Effector memory CD8-positive, alpha-beta T cell (primary cell): ENCODE measurements at regions not wholly inside any gene's neighbourhood (a gene's known extent, or its start where the extent isn't known, plus 50 kb on each side); places are given as distances from the start of the nearest gene placed in this dataset.

Source experiments
- ATAC-seq: fragments of 150-1000 bp; cut with Tn5 transposase; replicated peaks from 2 replicates; pipeline ENCODE4 v1.10.0; 2021; ENCODE audit warnings: mild to moderate bottlenecking, moderate library complexity
- DNase-seq, 3 experiments: peaks; one replicate each; pipeline ENCODE4 v3.0.0; 2021
- H3K27ac Mint-ChIP-seq, 2 donors: one replicate each; pipeline ENCODE4 v1.8.0; 2022; ENCODE audit warnings: mild to moderate bottlenecking in 2 of 2, mixed read lengths in 2 of 2, moderate library complexity in 2 of 2
- H3K27me3 Mint-ChIP-seq, 2 donors: one replicate each; pipeline ENCODE4 v1.8.0; 2022; ENCODE audit warnings: mixed read lengths in 2 of 2
- H3K36me3 Mint-ChIP-seq: one replicate; pipeline ENCODE4 v1.8.0; 2022; ENCODE audit warnings: mild to moderate bottlenecking, moderate library complexity, mixed read lengths; ENCODE audit not compliant: insufficient read depth
- H3K4me1 Mint-ChIP-seq, 2 donors: one replicate each; pipeline ENCODE4 v1.8.0; 2022; ENCODE audit warnings: low read depth in 2 of 2, mixed read lengths in 2 of 2
- H3K4me3 Mint-ChIP-seq, 2 donors: one replicate each; pipeline ENCODE4 v1.8.0; 2022; ENCODE audit warnings: mild to moderate bottlenecking in 2 of 2, mixed read lengths in 2 of 2, moderate library complexity in 2 of 2
- H3K9me3 Mint-ChIP-seq, 2 donors: one replicate each; pipeline ENCODE4 v1.8.0; 2022; ENCODE audit warnings: mixed read lengths in 2 of 2

DNA sequence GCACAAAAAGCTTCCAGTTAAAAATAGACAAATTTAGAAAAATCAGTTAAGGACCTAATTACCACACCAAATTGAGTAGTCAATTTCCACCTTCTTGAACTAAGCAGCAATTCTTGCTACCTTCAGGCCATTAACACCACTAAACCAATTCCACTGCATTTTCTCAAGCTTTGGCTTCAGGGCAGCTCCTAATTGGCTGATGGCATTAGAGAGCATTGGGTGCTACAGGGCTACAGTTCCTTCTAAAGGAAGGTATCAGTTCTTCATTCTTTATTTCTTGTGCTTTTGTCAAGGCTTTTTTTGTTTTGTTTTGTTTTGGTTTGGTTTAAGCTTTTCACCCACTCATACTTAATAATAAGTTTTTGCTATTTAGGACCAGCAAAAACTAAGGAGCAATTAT, 90.2 kb upstream of the FAM241A start:
- ATAC-seq, result no peak
- peaks cover 9 to 20% of the 10 kb centered on the region in 2 donors for H3K27me3 Mint-ChIP-seq
- H3K9me3 Mint-ChIP-seq, result no peaks in the 10 kb centered on the region
- no peak for DNase-seq
- H3K36me3 Mint-ChIP-seq, result peaks cover 3% of the 10 kb centered on the region
- H3K4me3 Mint-ChIP-seq, result no peak overlapping the region
- H3K4me1 Mint-ChIP-seq, result no peaks in the 10 kb centered on the region
- no peak overlapping the region for H3K27ac Mint-ChIP-seq

DNA sequence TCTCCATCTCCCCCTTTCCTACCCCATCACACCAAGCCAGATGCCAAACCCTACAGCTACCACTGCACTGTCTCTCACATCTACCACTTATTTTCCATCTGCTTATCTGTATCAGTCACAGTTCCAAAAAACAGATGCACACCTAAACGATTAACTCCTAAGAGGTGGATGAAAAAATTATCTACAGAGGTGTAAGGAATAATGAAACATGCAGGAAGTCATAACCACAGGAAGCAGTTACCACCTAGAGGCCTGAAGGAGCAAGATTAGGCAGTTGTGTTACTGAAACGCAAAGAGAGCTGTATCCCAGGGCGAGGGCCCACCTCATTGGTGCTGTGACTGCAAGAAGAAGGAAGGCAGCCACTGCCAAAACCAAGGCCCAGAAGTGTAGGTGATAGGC, 87.8 kb upstream of the FAM241A start:
- Mint-ChIP-seq H3K9me3 (no peaks in the 10 kb centered on the region), H3K36me3 (peaks cover under 1% of the 10 kb centered on the region), H3K27ac (no peak overlapping the region), H3K4me1 (no peaks in the 10 kb centered on the region), H3K4me3 (no peak overlapping the region), H3K27me3 (peaks cover 19 to 31% of the 10 kb centered on the region in 2 donors)
- DNase-seq (no peak), ATAC-seq (no peak)

DNA sequence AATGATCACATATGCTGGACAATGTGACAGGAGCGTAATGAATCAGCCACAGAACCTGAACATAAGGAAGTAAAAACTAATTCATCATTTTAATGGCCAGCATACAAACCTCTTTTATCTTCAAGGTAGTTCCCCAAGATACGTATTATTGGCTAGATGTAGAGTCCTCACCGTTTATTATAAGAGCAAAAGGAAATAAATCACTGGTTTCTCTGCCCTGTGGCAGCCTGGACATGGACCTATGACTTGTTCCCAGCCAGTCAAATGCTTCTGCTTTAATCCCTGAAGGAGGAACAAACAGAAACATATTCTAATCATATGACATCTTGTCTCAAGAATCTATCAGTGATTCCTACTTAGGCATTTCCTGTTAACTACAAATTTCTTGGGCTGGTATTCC, 86.8 kb upstream of the FAM241A start:
- Mint-ChIP-seq H3K27me3 (peaks cover 19 to 31% of the 10 kb centered on the region in 2 donors), H3K27ac (no peak overlapping the region), H3K4me3 (no peak overlapping the region), H3K9me3 (no peaks in the 10 kb centered on the region), H3K36me3 (no peaks in the 10 kb centered on the region), H3K4me1 (no peaks in the 10 kb centered on the region)
- ATAC-seq (no peak), DNase-seq (no peak)

DNA sequence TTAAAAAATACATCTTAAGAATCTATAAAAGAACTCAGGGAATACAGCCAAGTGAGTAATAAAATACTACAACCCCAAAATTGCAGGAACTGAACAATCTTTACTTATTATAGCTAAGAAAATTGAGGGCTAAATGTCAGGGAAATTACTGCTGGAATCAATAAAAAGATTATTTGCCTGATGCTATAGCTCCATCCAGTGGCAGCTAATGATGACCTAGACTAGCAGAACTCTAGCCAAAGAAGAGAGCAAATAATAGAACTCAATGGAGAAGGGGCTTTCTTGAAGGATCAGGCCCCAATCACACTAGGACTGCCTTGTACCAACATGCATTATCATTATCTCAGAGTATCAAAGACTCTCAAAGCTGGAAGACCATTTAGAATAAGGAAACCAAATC, 85.0 kb upstream of the FAM241A start:
- H3K4me1 Mint-ChIP-seq, result no peaks in the 10 kb centered on the region
- no peak overlapping the region for H3K4me3 Mint-ChIP-seq
- ATAC-seq (no peak), DNase-seq (no peak)
- no peaks in the 10 kb centered on the region for H3K36me3 Mint-ChIP-seq
- no peak overlapping the region for H3K27ac Mint-ChIP-seq
- peaks cover 26 to 31% of the 10 kb centered on the region in 2 donors for H3K27me3 Mint-ChIP-seq
- no peaks in the 10 kb centered on the region for H3K9me3 Mint-ChIP-seq

DNA sequence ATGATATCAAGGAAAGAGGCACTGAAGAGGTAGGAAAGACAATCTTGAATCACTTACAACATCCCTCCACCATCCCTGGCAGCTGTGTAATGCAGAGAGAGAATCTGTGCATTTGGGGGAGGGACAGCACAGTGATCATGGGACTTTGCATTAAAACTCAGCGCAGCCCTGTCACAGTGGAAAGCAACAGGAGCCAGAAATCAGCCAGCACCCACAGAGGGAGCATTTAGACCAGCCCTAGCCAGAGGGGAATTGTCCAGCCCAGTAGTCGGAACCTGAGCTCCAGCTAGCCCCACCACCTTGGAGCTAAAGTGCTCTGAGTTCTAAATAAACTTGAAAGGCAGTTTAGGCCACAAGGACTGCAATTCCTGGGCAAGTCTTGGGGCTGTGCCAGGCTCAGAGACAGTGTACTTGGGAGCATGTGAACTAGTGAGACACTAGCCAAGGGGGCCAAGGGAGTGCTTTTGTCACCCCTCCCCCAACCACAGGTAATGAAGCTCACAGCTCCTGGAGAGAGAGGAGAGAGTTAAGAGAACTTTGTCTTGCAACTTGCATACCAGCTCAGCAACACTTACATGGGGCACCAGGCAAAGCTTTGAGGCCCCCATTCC, 83.9 kb upstream of the FAM241A start:
- ATAC-seq, result no peak
- no peaks in the 10 kb centered on the region for H3K4me1 Mint-ChIP-seq
- no peaks in the 10 kb centered on the region for H3K9me3 Mint-ChIP-seq

DNA sequence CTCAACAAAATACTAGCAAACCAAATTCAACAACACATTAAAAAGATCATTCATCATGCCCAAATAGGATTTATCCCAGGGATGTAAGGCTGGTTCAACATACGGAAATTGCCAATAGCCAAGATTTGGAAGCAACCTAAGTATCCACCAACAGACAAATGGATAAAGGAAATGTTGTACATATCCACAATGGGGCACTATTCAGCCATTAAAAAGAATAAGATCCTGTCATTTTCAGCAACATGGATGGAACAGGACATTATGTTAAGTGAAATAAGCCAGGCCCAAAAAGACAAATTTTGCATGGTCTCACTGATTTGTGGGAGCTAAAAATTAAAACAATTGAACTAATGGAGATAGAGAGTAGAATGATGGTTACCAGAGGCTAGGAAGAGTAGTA, 82.0 kb upstream of the FAM241A start:
- ATAC-seq (no peak), DNase-seq (no peak)
- H3K4me1 Mint-ChIP-seq, result no peaks in the 10 kb centered on the region
- no peaks in the 10 kb centered on the region for H3K36me3 Mint-ChIP-seq
- H3K4me3 Mint-ChIP-seq, result no peak overlapping the region
- no peak overlapping the region for H3K27ac Mint-ChIP-seq
- H3K9me3 Mint-ChIP-seq, result no peaks in the 10 kb centered on the region
- H3K27me3 Mint-ChIP-seq, result peaks cover 34 to 36% of the 10 kb centered on the region in 2 donors

More for the DNA sequence above, 83.9 kb upstream of the FAM241A start:
- Mint-ChIP-seq H3K27ac (no peak overlapping the region), H3K27me3 (peaks cover 26 to 31% of the 10 kb centered on the region in 2 donors), H3K36me3 (no peaks in the 10 kb centered on the region), H3K4me3 (no peak overlapping the region)
- DNase-seq, result no peak

DNA sequence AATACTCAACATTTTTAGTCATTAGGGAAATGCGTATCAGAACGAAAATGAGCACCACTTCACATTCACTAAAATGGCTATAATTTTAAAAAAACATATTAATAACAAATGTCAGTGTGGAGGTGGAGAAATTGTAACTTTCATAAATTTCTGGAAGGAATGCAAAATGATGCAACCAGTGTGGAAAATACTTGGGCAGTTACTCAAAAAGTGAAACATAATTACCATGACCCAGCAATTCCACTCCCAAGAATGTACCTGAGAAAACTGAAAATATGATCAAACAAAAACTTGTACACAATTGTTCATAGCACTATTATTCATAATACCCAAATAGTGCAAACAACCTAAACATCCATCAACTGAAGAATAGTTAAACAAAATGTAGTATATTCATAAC, 76.1 kb upstream of the FAM241A start:
- H3K4me1 Mint-ChIP-seq, result no peaks in the 10 kb centered on the region

DNA sequence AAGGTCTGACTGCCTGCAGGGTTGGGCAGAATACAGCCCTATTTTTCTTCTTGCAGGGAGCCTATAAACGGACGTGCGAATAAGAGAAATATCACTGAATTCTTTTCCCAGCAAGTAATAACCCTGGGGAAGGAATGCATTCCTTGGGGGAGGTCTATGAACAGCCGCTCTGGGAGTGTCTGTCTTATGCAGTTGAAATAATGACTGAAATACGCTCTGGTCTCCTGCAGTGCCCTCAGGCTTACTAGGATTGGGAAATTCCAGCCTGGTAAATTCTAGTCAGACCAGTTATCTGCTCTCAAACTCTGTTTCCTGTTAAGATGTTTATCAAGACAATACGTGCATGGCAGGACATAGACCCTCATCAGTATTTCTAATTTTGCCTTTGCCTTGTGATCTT, 72.1 kb upstream of the FAM241A start:
- H3K27me3 Mint-ChIP-seq, result peaks cover 7 to 22% of the 10 kb centered on the region in 2 donors
- DNase-seq, result no peak
- H3K27ac Mint-ChIP-seq, result no peak overlapping the region
- no peak overlapping the region for H3K4me3 Mint-ChIP-seq
- H3K4me1 Mint-ChIP-seq, result no peaks in the 10 kb centered on the region
- no peaks in the 10 kb centered on the region for H3K36me3 Mint-ChIP-seq
- H3K9me3 Mint-ChIP-seq, result peaks cover 0 to 4% of the 10 kb centered on the region in 2 donors
- ATAC-seq, result no peak

More for the DNA sequence above, 76.1 kb upstream of the FAM241A start:
- ATAC-seq, result no peak
- Mint-ChIP-seq H3K27me3 (peaks cover 24 to 39% of the 10 kb centered on the region in 2 donors), H3K4me3 (no peak overlapping the region), H3K9me3 (peaks cover 0 to 4% of the 10 kb centered on the region in 2 donors), H3K27ac (no peak overlapping the region), H3K36me3 (no peaks in the 10 kb centered on the region)
- DNase-seq, result no peak

DNA sequence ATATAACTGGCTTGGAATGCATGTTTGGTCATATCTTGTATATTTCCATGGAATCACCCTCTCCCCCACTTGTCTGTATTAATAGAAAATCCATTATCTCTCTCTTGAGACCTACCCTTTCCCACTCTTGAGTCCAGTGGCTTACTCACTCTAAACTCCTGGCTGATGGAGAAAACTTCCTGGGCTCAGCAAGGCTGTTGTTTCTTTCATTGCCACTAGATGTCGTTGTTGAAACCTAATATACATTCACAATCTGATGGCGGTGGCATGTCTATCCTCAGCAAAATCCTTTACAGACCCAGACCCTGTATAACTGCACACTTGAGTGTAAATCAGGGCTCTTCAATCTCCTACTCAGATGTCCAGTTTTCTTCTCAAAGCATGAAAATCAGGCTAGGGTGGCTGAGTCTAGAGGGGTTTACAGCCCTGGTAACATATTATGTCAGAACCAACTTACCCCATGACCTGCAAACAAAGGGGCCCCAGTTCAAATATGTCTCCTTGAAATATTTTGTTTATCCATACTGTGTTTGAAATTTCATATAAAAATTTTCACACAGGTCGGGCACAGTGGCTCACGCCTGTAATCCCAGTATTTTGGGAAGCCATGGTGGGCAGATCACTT, 70.0 kb upstream of the FAM241A start:
- peak; percentile 68 for ATAC-seq
- DNase-seq, result peak; percentile 6 to 27 (median 18)
- peaks cover 6 to 17% of the 10 kb centered on the region in 2 donors for H3K27me3 Mint-ChIP-seq
- no peak overlapping the region for H3K27ac Mint-ChIP-seq
- H3K9me3 Mint-ChIP-seq, result peaks cover 0 to 4% of the 10 kb centered on the region in 2 donors
- no peak overlapping the region for H3K4me3 Mint-ChIP-seq
- H3K36me3 Mint-ChIP-seq, result no peaks in the 10 kb centered on the region
- no peaks in the 10 kb centered on the region for H3K4me1 Mint-ChIP-seq

DNA sequence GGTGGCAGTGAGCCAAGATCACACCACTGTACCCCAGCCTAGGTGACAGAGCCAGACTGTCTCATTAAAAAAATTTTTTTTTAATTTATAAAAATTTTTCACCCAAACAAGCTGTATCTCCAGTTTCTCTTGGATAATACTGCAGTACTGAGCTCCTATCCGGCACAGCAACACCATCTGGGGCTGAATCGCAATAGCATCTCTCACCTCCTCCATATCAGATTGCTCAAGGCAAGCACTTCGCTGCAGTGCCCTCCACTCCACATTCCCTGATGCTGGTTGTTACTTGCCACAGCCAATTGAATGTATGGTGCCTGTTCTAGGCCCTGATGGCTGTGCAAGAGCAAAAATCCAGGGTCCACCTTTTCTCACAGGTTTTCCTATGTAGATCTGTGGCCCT, 69.3 kb upstream of the FAM241A start:
- no peaks in the 10 kb centered on the region for H3K4me1 Mint-ChIP-seq
- DNase-seq, result no peak
- H3K36me3 Mint-ChIP-seq, result no peaks in the 10 kb centered on the region
- ATAC-seq, result no peak
- H3K9me3 Mint-ChIP-seq, result peaks cover 0 to 4% of the 10 kb centered on the region in 2 donors
- H3K27me3 Mint-ChIP-seq, result peaks cover 6 to 16% of the 10 kb centered on the region in 2 donors
- no peak overlapping the region for H3K27ac Mint-ChIP-seq
- H3K4me3 Mint-ChIP-seq, result no peak overlapping the region

DNA sequence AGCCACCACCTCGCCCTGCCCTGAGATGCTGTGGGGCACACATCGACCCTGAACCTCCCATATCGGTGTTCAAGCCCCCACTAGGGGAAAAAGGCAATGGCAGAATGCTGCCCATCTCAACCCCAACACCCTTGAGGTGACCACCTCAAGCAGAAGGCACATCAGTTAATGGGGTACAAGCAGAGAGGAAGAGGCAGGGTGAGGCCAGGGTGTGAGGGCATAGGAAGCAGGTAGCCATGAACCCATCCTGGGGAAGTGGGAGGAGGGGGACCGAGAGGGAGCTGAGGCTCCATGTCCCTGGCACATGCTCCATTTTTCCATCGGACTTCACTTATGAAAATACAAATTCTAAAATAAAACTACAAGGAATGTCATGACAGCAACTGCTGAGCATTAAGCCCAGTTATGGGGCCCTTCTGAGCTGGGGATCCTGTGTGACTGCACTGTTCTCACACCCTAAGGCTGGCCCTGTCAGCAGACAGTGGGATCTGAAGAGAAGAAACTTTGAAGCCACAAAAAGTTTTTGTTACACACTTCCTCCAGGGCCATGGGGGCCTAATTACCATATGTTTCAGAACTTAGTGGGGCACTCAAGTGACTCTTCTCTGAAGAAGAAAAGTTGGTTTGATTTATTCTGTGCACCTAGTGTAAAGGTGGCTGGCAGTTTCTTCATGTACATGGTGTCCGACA, 68.2 kb upstream of the FAM241A start:
- no peaks in the 10 kb centered on the region for H3K4me1 Mint-ChIP-seq

DNA sequence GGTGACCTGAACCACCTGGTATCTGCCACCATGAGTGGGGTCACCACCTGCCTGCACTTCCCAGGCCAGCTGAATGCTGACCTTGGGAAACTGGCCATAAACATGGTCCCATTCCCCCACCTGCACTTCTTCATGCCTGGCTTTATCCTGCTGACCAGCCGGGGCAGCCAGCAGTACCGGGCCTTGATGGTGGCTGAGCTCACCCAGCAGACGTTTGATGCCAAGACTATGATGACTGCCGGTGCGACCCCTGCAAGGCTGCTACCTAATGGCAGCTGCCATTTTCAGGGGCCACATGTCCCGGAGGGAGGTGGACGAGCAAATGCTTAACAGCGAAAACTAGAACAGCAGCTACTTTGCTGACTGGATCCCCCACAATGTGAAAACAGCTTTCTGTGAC, 67.5 kb upstream of the FAM241A start:
- Mint-ChIP-seq H3K4me3 (no peak overlapping the region), H3K36me3 (no peaks in the 10 kb centered on the region), H3K4me1 (no peaks in the 10 kb centered on the region), H3K27me3 (peaks cover 6 to 11% of the 10 kb centered on the region in 2 donors), H3K9me3 (peaks cover 0 to 4% of the 10 kb centered on the region in 2 donors), H3K27ac (no peak overlapping the region)
- no peak for ATAC-seq
- DNase-seq, result no peak

More for the DNA sequence above, 68.2 kb upstream of the FAM241A start:
- Mint-ChIP-seq H3K9me3 (peaks cover 0 to 4% of the 10 kb centered on the region in 2 donors), H3K4me3 (no peak overlapping the region), H3K27me3 (peaks cover 6 to 16% of the 10 kb centered on the region in 2 donors), H3K36me3 (no peaks in the 10 kb centered on the region), H3K27ac (no peak overlapping the region)
- ATAC-seq (no peak), DNase-seq (no peak)

DNA sequence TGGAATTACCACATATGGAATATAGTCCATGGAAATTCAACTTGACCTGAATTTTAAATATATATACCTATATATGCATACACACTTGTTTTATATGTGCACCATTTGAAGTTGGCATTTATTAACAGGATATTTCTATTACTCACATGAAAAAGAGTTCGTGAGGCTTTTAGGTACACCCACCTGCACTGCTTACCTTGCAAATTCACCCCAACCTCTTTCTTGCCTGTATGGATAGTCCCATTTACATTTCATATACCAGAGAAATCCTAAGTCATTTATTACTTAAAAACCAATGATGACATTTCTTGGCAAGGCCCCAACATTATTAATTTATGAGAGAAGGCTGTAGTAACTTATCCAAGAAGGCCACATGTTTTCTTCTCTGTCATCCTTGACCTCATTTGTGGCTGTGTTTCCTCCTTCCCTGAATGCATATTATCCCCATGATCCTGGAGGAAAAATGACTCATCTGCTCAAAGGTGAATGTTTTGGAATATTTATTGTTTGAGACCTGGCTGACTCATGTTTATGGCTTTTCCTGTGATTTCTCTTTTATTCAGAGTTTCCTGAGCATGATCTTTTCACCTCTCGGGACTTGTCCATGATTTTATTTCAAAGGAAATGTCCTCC, 62.2 kb upstream of the FAM241A start:
- ATAC-seq, result no peak
- no peak for DNase-seq
- Mint-ChIP-seq H3K4me3 (no peak overlapping the region), H3K4me1 (no peaks in the 10 kb centered on the region), H3K27ac (no peak overlapping the region), H3K36me3 (no peaks in the 10 kb centered on the region), H3K9me3 (no peaks in the 10 kb centered on the region), H3K27me3 (peaks cover 7 to 12% of the 10 kb centered on the region in 2 donors)
